ENCODE measurements at regions not wholly inside any gene's neighbourhood (a gene's known extent, or its start where the extent isn't known, plus 50 kb on each side); places are given as distances from the start of the nearest gene placed in this dataset.

- Histone ChIP-seq H3K27me3 (ENCODE audit: insufficient read depth, low read length, poor library complexity) (no peaks in the 10 kb centered on the region), H4K5ac (ENCODE audit: low read length) (no peak overlapping the region), H3K79me1 (ENCODE audit: low read length) (no peaks in the 10 kb centered on the region), H3K27ac (ENCODE audit: low read depth, low read length) (no peak overlapping the region), H4K8ac (ENCODE audit: low read depth, low read length) (no peak overlapping the region), H3K4ac (ENCODE audit: low read depth, low read length) (no peak overlapping the region), H3K4me1 (ENCODE audit: control insufficient read depth, low read depth, low read length) (no peaks in the 10 kb centered on the region), H2BK120ac (ENCODE audit: low read depth, low read length) (no peak overlapping the region), H3K9ac (ENCODE audit: low read length) (no peak overlapping the region), H3K36me3 (ENCODE audit: control insufficient read depth, insufficient read depth, low read length) (no peaks in the 10 kb centered on the region), H2BK5ac (ENCODE audit: low read length) (no peak overlapping the region), H3K23ac (ENCODE audit: low read length) (no peak overlapping the region), H2BK15ac (replicated peaks; ENCODE audit: low read depth) (no peak overlapping the region), H3K56ac (ENCODE audit: low read length) (no peak overlapping the region), H2AK5ac (ENCODE audit: low read length) (no peak overlapping the region), H3K79me2 (ENCODE audit: control insufficient read depth, insufficient read depth, low read length) (no peaks in the 10 kb centered on the region), H3K4me3 (ENCODE audit: low read length) (no peak overlapping the region), H3K4me2 (ENCODE audit: low read length) (no peak overlapping the region), H3K18ac (ENCODE audit: low read length) (no peak overlapping the region)
- no peak for DNase-seq
- WGBS (ENCODE audit: extremely low coverage, insufficient coverage, low lambda C conversion rate) = no CpG with 5 or more reads among the region's 4 CpGs
Observed at GRCh38 chr12:83805156-83805772, 1107.3 kb downstream of the SLC6A15 start.

- Histone ChIP-seq H3K4me1 (ENCODE audit: control insufficient read depth, low read depth, low read length) (no peaks in the 10 kb centered on the region), H3K79me2 (ENCODE audit: control insufficient read depth, insufficient read depth, low read length) (no peaks in the 10 kb centered on the region), H3K4ac (ENCODE audit: low read depth, low read length) (no peak overlapping the region), H3K27me3 (ENCODE audit: insufficient read depth, low read length, poor library complexity) (no peaks in the 10 kb centered on the region), H2BK120ac (ENCODE audit: low read depth, low read length) (no peak overlapping the region), H2BK15ac (replicated peaks; ENCODE audit: low read depth) (no peak overlapping the region), H2AK5ac (ENCODE audit: low read length) (no peak overlapping the region), H3K18ac (ENCODE audit: low read length) (no peak overlapping the region), H2BK5ac (ENCODE audit: low read length) (no peak overlapping the region), H3K36me3 (ENCODE audit: control insufficient read depth, insufficient read depth, low read length) (no peaks in the 10 kb centered on the region), H3K23ac (ENCODE audit: low read length) (no peak overlapping the region), H3K27ac (ENCODE audit: low read depth, low read length) (no peak overlapping the region), H3K79me1 (ENCODE audit: low read length) (no peaks in the 10 kb centered on the region), H3K4me3 (ENCODE audit: low read length) (no peak overlapping the region), H4K8ac (ENCODE audit: low read depth, low read length) (no peak overlapping the region), H3K56ac (ENCODE audit: low read length) (no peak overlapping the region), H3K4me2 (ENCODE audit: low read length) (no peak overlapping the region), H4K5ac (ENCODE audit: low read length) (no peak overlapping the region), H3K9ac (ENCODE audit: low read length) (no peak overlapping the region)
- DNase-seq = no peak
Observed at GRCh38 chr12:83801972-83802371, 1110.6 kb downstream of the SLC6A15 start.

GRCh38 chr12:83800022-83800421, 1112.6 kb downstream of the SLC6A15 start:
- H2BK120ac ChIP-seq (ENCODE audit: low read depth, low read length) = no peak overlapping the region
- no peak overlapping the region for H3K9ac ChIP-seq (ENCODE audit: low read length)
- H3K4ac ChIP-seq (ENCODE audit: low read depth, low read length) = no peak overlapping the region
- WGBS (ENCODE audit: extremely low coverage, insufficient coverage, low lambda C conversion rate) = no CpG with 5 or more reads among the region's 2 CpGs
- H3K23ac ChIP-seq (ENCODE audit: low read length) = no peak overlapping the region
- H3K27me3 ChIP-seq (ENCODE audit: insufficient read depth, low read length, poor library complexity) = no peaks in the 10 kb centered on the region
- no peaks in the 10 kb centered on the region for H3K4me1 ChIP-seq (ENCODE audit: control insufficient read depth, low read depth, low read length)
- no peak for DNase-seq
- no peak overlapping the region for H4K5ac ChIP-seq (ENCODE audit: low read length)
- H3K79me1 ChIP-seq (ENCODE audit: low read length) = no peaks in the 10 kb centered on the region
- H3K27ac ChIP-seq (ENCODE audit: low read depth, low read length) = no peak overlapping the region
- H3K56ac ChIP-seq (ENCODE audit: low read length) = no peak overlapping the region
- H3K18ac ChIP-seq (ENCODE audit: low read length) = no peak overlapping the region
- H2BK5ac ChIP-seq (ENCODE audit: low read length) = no peak overlapping the region
- no peak overlapping the region for H4K8ac ChIP-seq (ENCODE audit: low read depth, low read length)
- H3K79me2 ChIP-seq (ENCODE audit: control insufficient read depth, insufficient read depth, low read length) = no peaks in the 10 kb centered on the region
- no peak overlapping the region for H3K4me2 ChIP-seq (ENCODE audit: low read length)
- no peak overlapping the region for H3K4me3 ChIP-seq (ENCODE audit: low read length)
- no peak overlapping the region for H2AK5ac ChIP-seq (ENCODE audit: low read length)
- H2BK15ac ChIP-seq (replicated peaks; ENCODE audit: low read depth) = no peak overlapping the region
- no peaks in the 10 kb centered on the region for H3K36me3 ChIP-seq (ENCODE audit: control insufficient read depth, insufficient read depth, low read length)

- no peak overlapping the region for H4K8ac ChIP-seq (ENCODE audit: low read depth, low read length)
- no peak overlapping the region for H3K18ac ChIP-seq (ENCODE audit: low read length)
- no peaks in the 10 kb centered on the region for H3K27me3 ChIP-seq (ENCODE audit: insufficient read depth, low read length, poor library complexity)
- WGBS (ENCODE audit: extremely low coverage, insufficient coverage, low lambda C conversion rate) = no CpG with 5 or more reads among the region's 3 CpGs
- no peaks in the 10 kb centered on the region for H3K36me3 ChIP-seq (ENCODE audit: control insufficient read depth, insufficient read depth, low read length)
- no peak overlapping the region for H3K27ac ChIP-seq (ENCODE audit: low read depth, low read length)
- no peak overlapping the region for H3K4me3 ChIP-seq (ENCODE audit: low read length)
- DNase-seq = peak; percentile 23
- H3K9ac ChIP-seq (ENCODE audit: low read length) = no peak overlapping the region
- no peaks in the 10 kb centered on the region for H3K79me1 ChIP-seq (ENCODE audit: low read length)
- H2BK120ac ChIP-seq (ENCODE audit: low read depth, low read length) = no peak overlapping the region
- no peaks in the 10 kb centered on the region for H3K79me2 ChIP-seq (ENCODE audit: control insufficient read depth, insufficient read depth, low read length)
- H2BK15ac ChIP-seq (replicated peaks; ENCODE audit: low read depth) = no peak overlapping the region
- no peak overlapping the region for H2AK5ac ChIP-seq (ENCODE audit: low read length)
- no peak overlapping the region for H3K4ac ChIP-seq (ENCODE audit: low read depth, low read length)
- H3K4me1 ChIP-seq (ENCODE audit: control insufficient read depth, low read depth, low read length) = no peaks in the 10 kb centered on the region
- no peak overlapping the region for H3K56ac ChIP-seq (ENCODE audit: low read length)
- no peak overlapping the region for H4K5ac ChIP-seq (ENCODE audit: low read length)
- H3K4me2 ChIP-seq (ENCODE audit: low read length) = no peak overlapping the region
- H2BK5ac ChIP-seq (ENCODE audit: low read length) = no peak overlapping the region
- no peak overlapping the region for H3K23ac ChIP-seq (ENCODE audit: low read length)
Observed at GRCh38 chr12:83796531-83796930, 1109.8 kb downstream of the TMTC2 start.

- Histone ChIP-seq H4K8ac (ENCODE audit: low read depth, low read length) (no peak overlapping the region), H3K18ac (ENCODE audit: low read length) (no peak overlapping the region), H3K4ac (ENCODE audit: low read depth, low read length) (no peak overlapping the region), H3K9ac (ENCODE audit: low read length) (no peak overlapping the region), H3K4me3 (ENCODE audit: low read length) (no peak overlapping the region), H3K4me2 (ENCODE audit: low read length) (no peak overlapping the region), H2BK5ac (ENCODE audit: low read length) (no peak overlapping the region), H4K5ac (ENCODE audit: low read length) (no peak overlapping the region), H2BK120ac (ENCODE audit: low read depth, low read length) (no peak overlapping the region), H2BK15ac (replicated peaks; ENCODE audit: low read depth) (no peak overlapping the region), H2AK5ac (ENCODE audit: low read length) (no peak overlapping the region), H3K56ac (ENCODE audit: low read length) (no peak overlapping the region), H3K36me3 (ENCODE audit: control insufficient read depth, insufficient read depth, low read length) (no peaks in the 10 kb centered on the region), H3K27ac (ENCODE audit: low read depth, low read length) (no peak overlapping the region), H3K4me1 (ENCODE audit: control insufficient read depth, low read depth, low read length) (no peaks in the 10 kb centered on the region), H3K79me2 (ENCODE audit: control insufficient read depth, insufficient read depth, low read length) (no peaks in the 10 kb centered on the region), H3K23ac (ENCODE audit: low read length) (no peak overlapping the region), H3K27me3 (ENCODE audit: insufficient read depth, low read length, poor library complexity) (no peaks in the 10 kb centered on the region), H3K79me1 (ENCODE audit: low read length) (no peaks in the 10 kb centered on the region)
- no peak for DNase-seq
Observed at GRCh38 chr12:83793616-83794015, 1106.9 kb downstream of the TMTC2 start.

- no peaks in the 10 kb centered on the region for H3K4me1 ChIP-seq (ENCODE audit: control insufficient read depth, low read depth, low read length)
- H4K5ac ChIP-seq (ENCODE audit: low read length) = no peak overlapping the region
- H3K79me1 ChIP-seq (ENCODE audit: low read length) = no peaks in the 10 kb centered on the region
- H3K56ac ChIP-seq (ENCODE audit: low read length) = no peak overlapping the region
- no peak overlapping the region for H3K23ac ChIP-seq (ENCODE audit: low read length)
- no peaks in the 10 kb centered on the region for H3K36me3 ChIP-seq (ENCODE audit: control insufficient read depth, insufficient read depth, low read length)
- no peak overlapping the region for H3K18ac ChIP-seq (ENCODE audit: low read length)
- no peak overlapping the region for H2AK5ac ChIP-seq (ENCODE audit: low read length)
- H2BK5ac ChIP-seq (ENCODE audit: low read length) = no peak overlapping the region
- WGBS (ENCODE audit: extremely low coverage, insufficient coverage, low lambda C conversion rate) = no CpG with 5 or more reads among the region's 7 CpGs
- no peak overlapping the region for H2BK15ac ChIP-seq (replicated peaks; ENCODE audit: low read depth)
- H4K8ac ChIP-seq (ENCODE audit: low read depth, low read length) = no peak overlapping the region
- no peak overlapping the region for H3K4ac ChIP-seq (ENCODE audit: low read depth, low read length)
- H3K4me3 ChIP-seq (ENCODE audit: low read length) = no peak overlapping the region
- no peak overlapping the region for H3K4me2 ChIP-seq (ENCODE audit: low read length)
- no peaks in the 10 kb centered on the region for H3K27me3 ChIP-seq (ENCODE audit: insufficient read depth, low read length, poor library complexity)
- DNase-seq = no peak
- no peaks in the 10 kb centered on the region for H3K79me2 ChIP-seq (ENCODE audit: control insufficient read depth, insufficient read depth, low read length)
- no peak overlapping the region for H3K9ac ChIP-seq (ENCODE audit: low read length)
- no peak overlapping the region for H2BK120ac ChIP-seq (ENCODE audit: low read depth, low read length)
- no peak overlapping the region for H3K27ac ChIP-seq (ENCODE audit: low read depth, low read length)
Observed at GRCh38 chr12:83784298-83784890, 1097.7 kb downstream of the TMTC2 start.
